Activated CD4-positive, alpha-beta T cell treated with anti-CD3 and anti-CD28 coated beads, Interleukin-2, amount 50 U/mL, for 1 hour (primary cell): ENCODE measurements at regions not wholly inside any gene's neighbourhood (a gene's known extent, or its start where the extent isn't known, plus 50 kb on each side); places are given as distances from the start of the nearest gene placed in this dataset.
"Not testable (repeated sequence)": the region's sequence is repeated elsewhere in the genome, so short reads cannot be mapped to it uniquely, and the experiment has no call there.

Experiments used
- DNase-seq: peaks from one replicate; pipeline ENCODE4 v3.0.0-alpha.2; 2020

- no peak for DNase-seq
These were observed 667.7 kb downstream of the SOCS6 start for GRCh38 chr18:70956554-70956953.

GRCh38 chr18:70936160-70936559 lies 647.3 kb downstream of the SOCS6 start:
- DNase-seq, result no peak

GRCh38 chr18:70931942-70932814 lies 643.3 kb downstream of the SOCS6 start:
- DNase-seq, result no peak

GRCh38 chr18:70920840-70921374 lies 632.1 kb downstream of the SOCS6 start:
- DNase-seq, result no peak

GRCh38 chr18:70907673-70908072 lies 618.8 kb downstream of the SOCS6 start:
- no peak for DNase-seq

- DNase-seq, result no peak
These were observed 603.5 kb downstream of the SOCS6 start for GRCh38 chr18:70892381-70892780.

- no peak for DNase-seq
These were observed 581.4 kb downstream of the SOCS6 start for GRCh38 chr18:70870292-70870691.

GRCh38 chr18:70848329-70848728 lies 559.5 kb downstream of the SOCS6 start:
- no peak for DNase-seq

GRCh38 chr18:70840649-70841048 lies 551.8 kb downstream of the SOCS6 start:
- no peak for DNase-seq

- DNase-seq, result no peak
These were observed 538.8 kb downstream of the SOCS6 start for GRCh38 chr18:70827632-70828031.

GRCh38 chr18:70826571-70826970 lies 537.7 kb downstream of the SOCS6 start:
- no peak for DNase-seq

GRCh38 chr18:70822691-70823090 lies 533.8 kb downstream of the SOCS6 start:
- no peak for DNase-seq

GRCh38 chr18:70822117-70822516 lies 533.3 kb downstream of the SOCS6 start:
- DNase-seq, result no peak

- DNase-seq, result no peak
These were observed 519.7 kb downstream of the SOCS6 start for GRCh38 chr18:70808481-70809056.

GRCh38 chr18:70781860-70782453 lies 493.1 kb downstream of the SOCS6 start:
- peak; percentile 64 for DNase-seq

- not testable (repeated sequence) for DNase-seq
These were observed 477.4 kb downstream of the SOCS6 start for GRCh38 chr18:70766254-70766653.

- no peak for DNase-seq
These were observed 474.0 kb downstream of the SOCS6 start for GRCh38 chr18:70762812-70763211.

- no peak for DNase-seq
These were observed 469.9 kb downstream of the SOCS6 start for GRCh38 chr18:70758780-70759179.

GRCh38 chr18:70754486-70754885 lies 465.6 kb downstream of the SOCS6 start:
- DNase-seq, result no peak

GRCh38 chr18:70732916-70733315 lies 444.1 kb downstream of the SOCS6 start:
- no peak for DNase-seq

- DNase-seq, result no peak
These were observed 443.3 kb downstream of the SOCS6 start for GRCh38 chr18:70732188-70732587.

GRCh38 chr18:70720607-70721006 lies 431.8 kb downstream of the SOCS6 start:
- DNase-seq, result no peak

- DNase-seq, result no peak
These were observed 420.9 kb downstream of the SOCS6 start for GRCh38 chr18:70709720-70710119.

GRCh38 chr18:70709144-70709543 lies 420.3 kb downstream of the SOCS6 start:
- no peak for DNase-seq
